ENCODE measurements at regions not wholly inside any gene's neighbourhood (a gene's known extent, or its start where the extent isn't known, plus 50 kb on each side); places are given as distances from the start of the nearest gene placed in this dataset.

DNA sequence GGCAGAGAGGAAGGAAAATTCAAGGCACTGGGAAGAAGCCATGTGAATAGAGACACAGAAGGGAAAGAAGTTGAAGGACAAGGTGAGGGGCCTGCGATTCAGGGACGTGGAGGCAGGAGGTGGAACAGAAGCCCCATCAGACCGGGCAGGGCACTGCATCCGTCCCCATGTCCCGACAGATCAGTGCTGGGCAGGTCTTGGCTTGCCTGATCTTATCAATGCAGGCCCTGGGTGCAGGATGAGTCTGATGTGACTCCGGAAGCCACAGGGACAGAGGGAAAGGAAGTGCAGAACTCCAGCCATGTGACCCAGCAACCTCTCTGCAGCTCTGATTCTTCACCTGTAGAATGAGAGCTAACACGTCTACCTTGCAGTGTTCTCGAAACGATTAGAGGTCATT is 136.2 kb upstream of the CTBP2 start:
- no peak overlapping the region for H3K9ac ChIP-seq (ENCODE audit: control insufficient read depth, insufficient read depth, low read length)
- no peak for TF ChIP-seq SUPT20H (IDR thresholded peaks at IDR 0.05; ENCODE audit: borderline replicate concordance, control insufficient read depth, low read depth, low read length)
- TF ChIP-seq BACH1 (IDR thresholded peaks at IDR 0.05; ENCODE audit: borderline replicate concordance): no peak
- TF ChIP-seq RAD51 (IDR thresholded peaks at IDR 0.05): no peak
- no peak for TF ChIP-seq RCOR1 (conservative IDR thresholded peaks at IDR 0.05; ENCODE audit: low read depth, low read length)
- no peak for TF ChIP-seq SPI1 (IDR thresholded peaks at IDR 0.05; ENCODE audit: borderline replicate concordance, insufficient read depth, low read depth, low read length)
- TF ChIP-seq EZH2 (IDR thresholded peaks at IDR 0.05; ENCODE audit: borderline replicate concordance, control insufficient read depth, low read depth, low read length): no peak
- TF ChIP-seq CHD2 (IDR thresholded peaks at IDR 0.05; ENCODE audit: borderline replicate concordance, low read depth, low read length): no peak
- TF ChIP-seq, protein P1, sequence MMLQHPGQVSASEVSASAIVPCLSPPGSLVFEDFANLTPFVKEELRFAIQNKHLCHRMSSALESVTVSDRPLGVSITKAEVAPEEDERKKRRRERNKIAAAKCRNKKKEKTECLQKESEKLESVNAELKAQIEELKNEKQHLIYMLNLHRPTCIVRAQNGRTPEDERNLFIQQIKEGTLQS (IDR thresholded peaks at IDR 0.05; ENCODE audit: borderline replicate concordance, extremely low read depth, low read depth, low read length): no peak
- no peak for TF ChIP-seq CBFB (IDR thresholded peaks at IDR 0.05; ENCODE audit: low read depth)
- no peak for TF ChIP-seq CBX3 (IDR thresholded peaks at IDR 0.05; ENCODE audit: borderline replicate concordance, low read depth)
- TF ChIP-seq, protein P2, sequence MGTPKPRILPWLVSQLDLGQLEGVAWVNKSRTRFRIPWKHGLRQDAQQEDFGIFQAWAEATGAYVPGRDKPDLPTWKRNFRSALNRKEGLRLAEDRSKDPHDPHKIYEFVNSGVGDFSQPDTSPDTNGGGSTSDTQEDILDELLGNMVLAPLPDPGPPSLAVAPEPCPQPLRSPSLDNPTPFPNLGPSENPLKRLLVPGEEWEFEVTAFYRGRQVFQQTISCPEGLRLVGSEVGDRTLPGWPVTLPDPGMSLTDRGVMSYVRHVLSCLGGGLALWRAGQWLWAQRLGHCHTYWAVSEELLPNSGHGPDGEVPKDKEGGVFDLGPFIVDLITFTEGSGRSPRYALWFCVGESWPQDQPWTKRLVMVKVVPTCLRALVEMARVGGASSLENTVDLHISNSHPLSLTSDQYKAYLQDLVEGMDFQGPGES (IDR thresholded peaks at IDR 0.05): no peak
- TF ChIP-seq HDGF (IDR thresholded peaks at IDR 0.05): no peak
- no peak for TF ChIP-seq MYC (IDR thresholded peaks at IDR 0.05; ENCODE audit: insufficient read depth, insufficient read length, insufficient replicate concordance, low read length, severe bottlenecking)
- no peak for TF ChIP-seq SUZ12 (IDR thresholded peaks at IDR 0.05; ENCODE audit: unreplicated experiment)
- no peak for TF ChIP-seq ZZZ3 (IDR thresholded peaks at IDR 0.05; ENCODE audit: control insufficient read depth, insufficient read length, low read depth)
- TF ChIP-seq HCFC1 (IDR thresholded peaks at IDR 0.05; ENCODE audit: low read length): no peak
- no peak for TF ChIP-seq POLR2AphosphoS2 (IDR thresholded peaks at IDR 0.05; ENCODE audit: low read depth, low read length)
- TF ChIP-seq EED (IDR thresholded peaks at IDR 0.05; ENCODE audit: low read depth): no peak
- TF ChIP-seq, protein P3, sequence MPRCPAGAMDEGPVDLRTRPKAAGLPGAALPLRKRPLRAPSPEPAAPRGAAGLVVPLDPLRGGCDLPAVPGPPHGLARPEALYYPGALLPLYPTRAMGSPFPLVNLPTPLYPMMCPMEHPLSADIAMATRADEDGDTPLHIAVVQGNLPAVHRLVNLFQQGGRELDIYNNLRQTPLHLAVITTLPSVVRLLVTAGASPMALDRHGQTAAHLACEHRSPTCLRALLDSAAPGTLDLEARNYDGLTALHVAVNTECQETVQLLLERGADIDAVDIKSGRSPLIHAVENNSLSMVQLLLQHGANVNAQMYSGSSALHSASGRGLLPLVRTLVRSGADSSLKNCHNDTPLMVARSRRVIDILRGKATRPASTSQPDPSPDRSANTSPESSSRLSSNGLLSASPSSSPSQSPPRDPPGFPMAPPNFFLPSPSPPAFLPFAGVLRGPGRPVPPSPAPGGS (IDR thresholded peaks at IDR 0.05; ENCODE audit: borderline replicate concordance, insufficient read depth, low read depth, low read length, poor library complexity, severe bottlenecking): no peak
- no peak for TF ChIP-seq RFX5 (IDR thresholded peaks at IDR 0.05; ENCODE audit: low read depth, low read length)
- ATAC-seq: no peak
- H3K9me3 ChIP-seq (replicated peaks; ENCODE audit: control insufficient read depth, insufficient read depth, low read length): no peaks in the 10 kb centered on the region
- BruUV-seq (replicated peaks): no TSS peak
- ChIA-PET CTCF (no interaction called here), RAD21 (ENCODE audit: unreplicated experiment) (no interaction called here), SMC1A (ENCODE audit: uncharacterized antibody, unreplicated experiment) (no interaction called here), POLR2A (no interaction called here)
- no peaks in the 10 kb centered on the region for H4K20me1 ChIP-seq (ENCODE audit: control insufficient read depth, insufficient read depth)
- H2AFZ ChIP-seq (ENCODE audit: control insufficient read depth, low read depth, low read length): no peak overlapping the region
- H3K79me2 ChIP-seq (ENCODE audit: control insufficient read depth, insufficient read depth, low read length): no peaks in the 10 kb centered on the region
- no peak for FAIRE-seq
- no peak overlapping the region for H3K4me2 ChIP-seq (ENCODE audit: control insufficient read depth, insufficient read depth)
- no peak for DNase-seq (ENCODE audit: low read depth, low spot score)
- in situ Hi-C loops (cut with MboI): no loop called here
- WGBS (ENCODE audit: insufficient coverage, insufficient replicate concordance, low lambda C conversion rate, missing lambda C conversion rate): 33% methylated on average over 9 of the region's 9 CpGs
- H3K4me3 ChIP-seq: no peak overlapping the region
- H3K27me3 ChIP-seq (replicated peaks in 1 of 2; ENCODE audit: control insufficient read depth in 2 of 2, insufficient read depth in 2 of 2, low read length in 1 of 2): no peaks in the 10 kb centered on the region
- H3K4me1 ChIP-seq (ENCODE audit: control insufficient read depth, insufficient read depth, low read length): no peaks in the 10 kb centered on the region
- H3K36me3 ChIP-seq (ENCODE audit: control insufficient read depth in 2 of 2, insufficient read depth in 2 of 2, low read length in 1 of 2): no peaks in the 10 kb centered on the region
- intact Hi-C loops (cut with micrococcal nuclease; ENCODE audit: unreplicated experiment): no loop called here
- no peak overlapping the region for H3K27ac ChIP-seq (ENCODE audit: control insufficient read depth, insufficient read depth)
